GM19463 (cell line): ENCODE measurements at regions not wholly inside any gene's neighbourhood (a gene's known extent, or its start where the extent isn't known, plus 50 kb on each side); places are given as distances from the start of the nearest gene placed in this dataset.

Experiments
- ATAC-seq: cut with Tn5 transposase; IDR thresholded peaks from one replicate; pipeline ENCODE4 v1.9.1; 2021; ENCODE audit warnings: mild to moderate bottlenecking, moderate library complexity; ENCODE audit not compliant: unreplicated experiment

DNA sequence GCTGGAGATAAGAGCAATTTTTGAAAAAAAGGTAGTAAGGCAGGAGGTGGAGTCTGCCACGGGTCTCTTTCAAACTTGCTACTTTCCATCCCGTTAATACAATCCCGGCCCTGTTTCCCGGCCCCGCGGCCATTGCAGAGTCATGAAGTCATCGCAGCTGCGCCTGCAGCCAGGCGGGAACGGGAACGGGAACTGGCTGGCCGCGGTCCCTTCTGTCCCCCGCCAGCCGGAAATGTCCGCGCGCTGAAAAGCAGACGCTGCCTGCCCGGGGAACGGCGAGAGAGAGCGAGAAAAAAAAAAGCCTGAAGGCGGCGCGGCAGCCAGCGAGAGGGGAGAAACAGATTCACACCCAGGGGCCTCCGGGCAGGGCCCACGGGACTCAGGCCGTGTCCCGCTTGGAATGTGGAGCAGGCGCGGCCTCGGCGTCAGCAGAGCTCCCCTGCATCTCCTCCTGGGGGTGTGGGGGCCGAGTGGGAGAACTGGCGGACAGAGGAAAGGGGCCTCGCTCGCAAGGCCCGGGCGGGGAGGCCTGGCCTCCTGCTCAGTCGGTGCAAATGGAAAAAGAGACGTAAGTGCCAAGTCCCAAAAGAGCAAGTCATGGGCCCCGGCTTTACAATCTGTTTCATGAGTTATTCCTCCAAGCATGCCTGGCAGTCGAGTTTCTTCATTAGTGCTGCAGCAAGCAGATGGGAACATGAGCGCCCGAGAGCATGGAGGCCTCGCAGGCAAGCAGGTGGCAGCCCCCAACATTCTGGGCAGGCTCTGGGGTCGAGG lies 201.2 kb upstream of the GAS1 start:
- ATAC-seq, result no peak

DNA sequence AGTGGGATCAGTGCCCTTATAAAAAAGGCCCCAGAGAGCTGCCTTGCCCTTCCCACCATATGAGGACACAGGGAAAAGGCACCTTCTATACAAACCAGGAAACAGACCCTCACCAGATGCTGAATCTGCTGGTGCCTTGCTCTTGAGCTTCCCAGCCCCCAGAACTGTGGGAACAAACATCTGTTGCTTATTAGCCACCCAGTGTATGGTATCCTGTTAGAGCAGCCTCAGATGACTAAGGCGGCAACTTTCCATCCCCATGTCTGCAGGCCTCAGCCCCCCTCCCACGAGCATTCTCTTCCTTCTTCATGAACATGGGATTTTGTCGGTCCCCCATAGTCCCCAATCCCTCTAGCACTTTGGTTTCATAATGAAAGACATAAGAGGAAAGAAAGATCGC lies 202.5 kb upstream of the GAS1 start:
- ATAC-seq, result no peak

DNA sequence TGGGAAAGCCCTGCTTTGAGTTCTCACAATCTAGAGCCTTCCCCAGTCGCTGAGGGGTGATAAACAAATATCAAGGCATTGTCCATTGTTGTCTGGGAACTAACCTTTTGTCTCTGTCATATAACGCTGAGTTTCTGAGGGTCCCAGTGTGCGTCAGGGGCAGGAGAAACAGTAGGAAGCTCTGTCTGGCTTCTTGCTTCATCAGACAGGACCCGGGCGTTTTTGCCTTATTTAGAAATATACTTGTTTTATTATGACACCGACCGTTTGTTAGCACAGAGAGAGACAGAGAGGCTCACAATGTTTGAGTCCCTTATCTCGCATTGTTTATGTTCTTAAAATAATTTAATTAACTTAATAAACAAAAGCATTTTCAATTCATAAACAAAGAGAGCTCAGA lies 204.9 kb upstream of the GAS1 start:
- no peak for ATAC-seq

DNA sequence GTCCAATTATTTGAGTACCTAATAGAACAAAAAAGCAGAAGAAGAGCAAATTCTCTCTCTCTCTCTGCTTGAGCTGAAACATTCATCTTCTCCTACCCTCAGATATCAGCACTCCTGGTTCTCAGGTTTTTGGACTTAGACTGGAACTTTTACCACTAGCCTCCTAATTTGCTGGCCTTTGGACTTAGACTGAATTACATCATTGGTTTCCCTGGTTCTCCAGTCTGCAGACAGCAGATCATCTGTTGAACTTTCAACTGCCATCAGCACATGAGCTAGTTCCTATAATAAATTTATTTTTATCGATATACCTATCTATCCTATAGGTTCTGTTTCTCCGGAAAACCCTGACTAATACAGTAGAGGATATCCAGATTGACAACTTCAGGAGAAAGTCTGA lies 208.9 kb upstream of the GAS1 start:
- no peak for ATAC-seq

DNA sequence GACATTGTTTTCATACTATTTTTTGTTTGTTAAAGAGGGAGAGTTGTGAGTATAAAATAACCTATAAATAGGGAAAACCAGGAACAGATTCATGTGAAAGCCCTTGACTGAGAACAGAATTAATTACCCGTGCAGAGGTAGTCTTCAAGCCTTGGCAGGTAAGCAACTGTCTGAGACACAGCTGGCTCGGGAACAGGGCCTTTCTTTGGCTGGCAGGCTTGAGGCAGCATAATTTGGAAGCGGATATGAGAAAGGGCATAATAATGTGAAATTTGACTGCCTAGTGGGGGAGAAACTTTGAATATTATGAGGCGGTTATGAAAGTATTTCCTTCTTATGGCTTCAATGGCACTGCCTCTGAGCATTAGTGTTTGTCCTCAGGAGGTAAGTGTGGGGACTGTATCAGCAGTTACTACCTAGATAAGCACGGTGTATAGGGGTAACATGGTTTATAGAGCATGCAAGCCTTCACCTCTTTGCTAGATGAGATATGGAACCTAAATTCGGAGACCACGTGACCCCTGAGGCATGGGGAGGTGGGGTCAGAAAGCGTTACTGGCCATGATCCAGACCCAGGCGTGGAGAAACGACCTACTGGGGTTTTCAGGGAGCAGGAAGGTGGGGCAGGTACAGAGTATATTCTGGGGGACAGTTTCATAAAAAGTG lies 210.2 kb upstream of the GAS1 start:
- ATAC-seq, result no peak

DNA sequence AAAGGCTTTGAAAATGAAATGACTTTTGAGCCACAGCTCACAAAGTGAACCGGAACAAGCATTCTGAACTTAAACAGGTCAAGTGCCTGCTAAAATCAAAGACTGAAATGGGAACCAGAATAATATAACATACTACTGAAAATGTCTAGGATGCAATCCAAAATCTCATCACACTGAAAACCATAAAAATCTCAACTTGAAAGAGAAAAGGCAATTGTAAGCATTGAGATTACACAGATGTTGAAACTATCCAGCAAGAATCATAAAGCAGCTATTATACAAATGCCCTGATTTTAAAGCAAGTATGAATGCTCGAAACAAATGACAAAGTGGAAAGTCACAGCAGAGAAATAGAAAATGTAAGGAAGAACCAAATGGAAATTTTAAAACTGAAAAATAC lies 211.5 kb upstream of the GAS1 start:
- ATAC-seq, result no peak

DNA sequence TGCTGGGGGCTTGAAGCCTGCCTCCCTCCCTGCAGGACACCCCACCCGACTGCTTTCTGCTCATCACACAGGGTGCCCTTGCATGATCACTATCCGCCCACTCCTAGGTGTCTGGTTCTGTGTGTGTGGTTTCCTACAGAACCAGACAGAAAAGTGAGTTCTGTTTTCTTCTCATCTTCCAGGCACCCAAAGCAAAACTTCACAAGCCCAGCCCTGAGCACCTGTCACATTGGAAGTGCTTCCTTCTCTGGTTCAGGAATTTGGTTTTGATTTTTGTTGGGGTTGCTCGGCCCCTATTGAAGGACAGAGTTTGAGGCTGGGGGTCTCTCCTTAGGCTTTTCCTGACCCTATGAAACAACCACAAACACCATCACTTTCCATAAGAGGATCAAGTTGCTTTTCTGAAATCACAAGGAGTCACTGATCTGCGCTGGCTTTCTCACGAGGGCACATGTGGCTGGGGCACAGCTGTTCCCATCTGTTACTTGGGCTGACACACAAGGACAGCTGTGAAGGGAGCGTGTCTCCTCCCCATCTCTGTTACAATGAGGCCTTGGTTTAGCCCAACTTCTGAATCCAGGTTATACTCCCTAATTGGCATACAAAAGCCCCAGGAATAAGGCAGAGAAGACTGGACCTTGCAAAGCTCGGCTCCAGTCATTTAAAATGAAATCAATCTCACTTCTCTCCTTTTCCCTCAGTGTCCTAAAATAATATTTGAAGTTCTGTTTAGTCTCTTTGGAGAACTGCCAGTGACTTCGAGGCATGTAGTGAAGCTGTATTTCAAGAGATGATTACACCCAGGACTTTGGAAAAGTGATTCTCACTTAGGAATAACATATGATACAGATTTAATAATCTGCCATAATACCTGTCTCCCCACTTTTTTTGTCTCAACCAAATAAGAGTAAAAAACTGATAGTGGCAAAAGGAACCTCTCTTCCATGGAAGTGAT lies 213.1 kb upstream of the GAS1 start:
- ATAC-seq, result no peak

DNA sequence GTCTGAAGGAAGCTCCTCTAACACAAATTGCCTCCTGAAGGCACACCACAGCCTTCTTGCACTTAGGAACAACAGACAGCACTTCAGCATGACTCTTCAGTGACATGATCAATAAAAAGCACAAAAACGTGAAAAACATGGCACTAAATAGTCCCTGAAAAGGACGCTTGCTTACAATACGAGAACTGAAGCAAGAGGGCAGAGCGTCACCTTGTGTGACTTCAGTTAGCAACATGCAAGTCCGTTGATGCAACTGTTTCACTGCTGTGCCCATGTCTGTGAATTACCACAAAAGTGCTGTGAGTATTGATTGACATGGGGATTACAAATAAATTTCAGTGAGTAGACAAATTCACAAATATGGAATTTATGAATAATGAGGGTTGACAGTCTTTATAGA lies 219.9 kb upstream of the GAS1 start:
- no peak for ATAC-seq

DNA sequence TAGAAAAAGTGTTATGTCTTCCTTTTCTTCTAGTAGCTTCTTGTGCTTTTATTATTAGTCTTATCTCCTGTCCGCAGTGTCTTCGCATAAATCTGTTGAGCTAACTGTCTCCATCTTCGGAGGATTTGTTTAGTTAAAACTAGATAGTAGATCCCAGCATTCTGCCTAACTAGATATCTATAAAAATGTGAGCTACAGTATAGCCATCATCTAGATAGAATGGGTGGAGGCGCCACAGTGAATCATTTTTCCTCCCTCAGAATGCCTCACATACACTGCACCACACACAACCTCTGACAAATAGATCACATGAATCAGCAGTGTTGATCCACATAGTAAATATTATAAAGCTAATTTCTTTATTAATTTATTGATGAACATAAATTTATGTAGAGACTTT lies 220.3 kb upstream of the GAS1 start:
- no peak for ATAC-seq

DNA sequence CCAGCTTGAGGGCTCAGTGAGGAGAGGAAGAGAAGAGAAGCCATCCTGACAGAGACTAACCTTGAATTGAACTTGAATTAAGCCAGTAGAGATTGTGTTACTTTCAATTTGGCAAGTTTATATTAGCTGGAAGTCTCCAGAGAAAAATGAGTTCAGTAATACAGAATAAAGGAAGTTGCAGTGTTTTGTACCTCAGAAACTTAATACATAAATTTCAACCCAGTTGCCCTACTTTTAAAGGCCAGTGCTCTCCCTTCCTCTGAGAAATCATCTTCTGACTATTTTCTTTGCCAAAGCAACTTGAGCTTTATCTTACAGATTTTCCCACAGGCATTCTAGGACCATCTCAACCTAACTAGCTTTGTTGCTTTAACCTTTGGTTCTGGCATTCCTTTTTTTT lies 231.0 kb upstream of the GAS1 start:
- no peak for ATAC-seq

DNA sequence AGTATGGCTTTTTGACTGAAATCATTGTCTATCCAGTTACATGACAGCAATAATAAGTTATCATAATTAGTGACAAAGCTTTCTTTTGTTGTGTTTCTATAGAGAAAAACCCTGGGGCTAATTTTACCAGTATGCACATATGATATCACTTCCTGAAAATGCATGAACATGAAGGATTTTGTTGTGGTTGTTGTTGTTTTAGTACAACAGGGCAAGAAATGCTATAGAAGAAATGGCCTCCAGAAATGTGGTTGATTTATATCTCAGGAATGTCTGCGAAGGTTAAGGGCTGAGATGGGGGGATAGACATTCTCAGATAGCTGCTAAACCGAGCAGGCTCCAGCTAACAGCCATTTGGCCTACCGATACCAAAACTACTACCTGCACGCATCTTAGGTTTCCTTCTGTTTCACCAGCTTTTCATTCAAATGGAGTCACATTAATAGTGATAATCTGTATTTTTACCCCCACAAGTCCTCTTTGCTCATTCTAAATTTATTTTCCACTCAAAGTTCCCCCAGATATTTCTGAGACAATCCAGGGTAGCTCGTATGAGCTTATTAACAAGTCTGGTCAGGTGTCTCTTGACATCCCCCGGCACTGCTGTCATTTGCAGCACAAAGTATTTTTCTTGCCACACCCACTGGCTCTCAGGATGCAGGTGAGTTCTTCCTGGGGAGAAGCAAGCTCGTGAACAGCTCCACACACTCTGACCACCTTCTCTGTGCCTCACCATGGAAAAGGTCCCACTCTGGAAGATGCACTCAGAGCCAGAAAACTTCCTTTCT lies 232.4 kb upstream of the GAS1 start:
- ATAC-seq, result no peak

DNA sequence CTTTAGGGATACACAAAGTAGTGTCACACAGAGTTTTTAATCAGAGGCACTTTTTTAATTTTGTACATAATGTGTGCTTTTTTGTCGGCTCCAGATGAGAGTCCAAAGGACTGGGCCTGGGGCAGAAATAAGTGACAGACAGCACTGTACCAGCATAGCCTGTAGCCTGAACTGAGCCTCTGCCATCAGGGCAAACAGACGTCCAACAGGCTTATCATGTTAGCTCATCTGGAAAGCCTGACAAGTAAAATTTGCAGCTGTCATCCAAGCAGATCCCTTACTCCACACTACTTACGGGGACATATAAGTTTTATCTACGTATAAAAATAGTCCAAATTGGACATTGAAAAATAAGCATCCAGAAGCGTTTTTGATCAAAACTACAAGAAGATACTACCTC lies 233.1 kb upstream of the GAS1 start:
- no peak for ATAC-seq

DNA sequence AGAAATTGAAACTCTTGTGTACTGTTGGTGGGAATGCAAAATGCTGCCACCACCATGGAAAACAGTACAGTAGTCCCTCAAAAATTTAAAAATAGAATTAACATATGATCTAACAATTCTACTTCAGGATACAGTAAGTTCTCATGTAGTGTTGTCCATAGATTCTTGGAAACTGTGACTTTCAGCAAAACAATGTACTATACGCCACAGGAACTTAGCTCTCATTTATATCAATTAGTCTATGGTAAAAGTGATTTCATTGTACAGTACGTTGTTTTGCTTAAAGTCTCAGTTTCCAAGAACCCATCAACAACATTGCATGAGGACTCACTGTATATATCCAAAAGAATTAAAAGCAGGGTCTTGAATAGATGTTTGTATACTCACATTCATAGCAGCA lies 233.5 kb upstream of the GAS1 start:
- ATAC-seq, result no peak

DNA sequence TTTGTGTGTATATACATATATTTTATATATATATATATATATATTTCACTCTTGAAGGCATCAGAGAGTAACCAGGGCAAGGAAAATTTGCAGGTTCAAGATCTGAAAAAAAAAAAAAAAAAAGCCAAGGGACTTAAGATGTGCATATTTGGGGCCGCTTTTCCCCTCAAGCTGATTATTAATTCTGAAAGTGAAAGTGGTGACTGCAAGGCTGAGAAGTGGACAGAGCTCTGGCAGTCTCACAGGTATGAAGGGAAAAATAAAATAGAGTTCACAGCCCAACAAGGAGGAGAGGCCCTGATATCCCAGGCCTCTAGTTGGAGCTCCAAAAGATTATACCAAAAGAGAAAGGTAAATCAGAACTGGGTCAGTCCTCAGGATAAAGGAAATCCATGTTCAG lies 234.4 kb upstream of the GAS1 start:
- ATAC-seq, result no peak

DNA sequence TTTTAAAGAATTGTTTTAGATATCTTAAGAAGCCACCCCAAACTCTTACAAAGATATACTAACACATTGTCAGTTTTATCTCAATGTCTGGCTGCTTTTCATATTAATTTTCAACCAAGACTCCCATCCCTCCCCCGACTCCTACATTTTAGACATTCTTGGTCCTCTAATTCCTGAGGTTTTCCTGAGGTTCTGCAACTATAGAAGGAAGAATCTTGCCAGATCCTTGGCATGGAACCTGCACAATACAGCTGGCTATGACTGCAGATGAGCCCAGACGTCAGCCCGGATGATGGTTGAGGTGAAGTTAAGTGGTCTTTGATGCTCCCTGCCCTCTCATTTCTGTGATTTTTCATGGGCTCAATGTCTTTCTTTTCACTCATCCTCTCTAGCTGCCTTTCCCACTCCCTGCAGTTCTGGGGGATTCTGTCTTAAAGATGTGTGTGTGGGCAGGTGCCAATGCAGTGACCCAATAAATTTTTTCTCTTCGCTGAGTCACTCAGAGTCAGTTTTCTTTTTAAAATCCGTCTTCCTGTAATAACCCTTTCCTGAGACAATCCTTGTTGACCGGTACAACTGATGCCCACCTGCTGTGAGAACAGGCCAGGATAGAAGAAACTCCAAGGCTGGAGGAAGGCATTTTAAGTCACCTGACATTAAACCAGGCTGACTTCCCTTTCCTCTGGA lies 237.8 kb upstream of the GAS1 start:
- no peak for ATAC-seq

DNA sequence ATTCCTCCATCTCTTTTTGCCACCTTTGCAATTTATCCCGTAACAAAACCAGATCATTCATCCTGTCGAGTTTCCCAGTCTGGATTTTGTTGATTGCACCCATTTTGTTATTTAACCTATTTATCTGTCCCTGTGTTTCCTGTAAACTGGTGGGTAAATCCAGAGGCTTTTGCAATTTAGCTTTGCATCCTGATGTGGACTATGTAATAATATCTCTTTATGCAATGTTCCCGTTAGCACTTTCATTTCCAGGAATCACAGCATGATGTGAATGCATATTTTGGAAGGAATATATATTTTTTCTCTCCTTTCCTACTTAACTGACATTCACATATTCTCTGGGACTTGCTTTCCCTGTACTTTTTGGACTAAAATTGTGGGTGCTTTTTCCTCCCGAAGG lies 240.3 kb upstream of the GAS1 start:
- ATAC-seq, result no peak

DNA sequence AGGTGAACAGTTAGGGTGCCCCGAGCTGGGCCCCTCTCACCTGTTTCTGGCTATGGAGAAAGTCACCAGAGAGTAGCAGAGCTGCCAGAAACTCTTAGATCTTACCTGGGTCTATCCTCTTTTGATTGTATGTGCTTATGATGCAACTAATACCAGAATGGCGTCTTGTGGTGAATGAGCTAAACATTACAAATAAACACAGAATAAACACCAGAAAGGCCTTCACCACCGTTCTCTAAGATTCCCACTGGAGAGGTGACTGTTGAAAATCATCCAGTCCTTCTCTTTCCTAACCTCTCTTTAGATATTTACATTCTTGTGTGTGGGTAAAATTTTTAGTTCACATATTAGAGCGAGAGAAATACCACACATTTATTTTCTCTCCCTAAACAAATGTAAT lies 241.7 kb upstream of the GAS1 start:
- ATAC-seq, result no peak

DNA sequence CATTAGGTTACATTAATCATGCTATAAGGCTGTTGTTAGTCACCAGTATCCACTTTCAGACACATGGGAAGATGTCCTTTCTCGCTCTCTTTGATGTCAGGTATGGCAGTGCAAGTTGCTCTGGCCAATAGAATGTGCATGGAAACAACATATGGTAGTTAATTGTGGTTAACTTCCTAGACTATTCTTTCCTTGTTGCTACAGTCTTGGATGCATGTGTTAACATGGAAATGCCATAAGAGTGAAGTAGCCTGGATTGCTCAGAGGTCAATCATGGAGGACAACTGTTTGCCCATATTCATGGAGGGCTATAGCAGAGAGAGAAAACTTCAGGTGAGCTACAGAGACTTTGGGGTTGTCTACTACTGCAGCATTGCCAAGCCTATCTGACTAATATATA lies 245.8 kb upstream of the GAS1 start:
- no peak for ATAC-seq

DNA sequence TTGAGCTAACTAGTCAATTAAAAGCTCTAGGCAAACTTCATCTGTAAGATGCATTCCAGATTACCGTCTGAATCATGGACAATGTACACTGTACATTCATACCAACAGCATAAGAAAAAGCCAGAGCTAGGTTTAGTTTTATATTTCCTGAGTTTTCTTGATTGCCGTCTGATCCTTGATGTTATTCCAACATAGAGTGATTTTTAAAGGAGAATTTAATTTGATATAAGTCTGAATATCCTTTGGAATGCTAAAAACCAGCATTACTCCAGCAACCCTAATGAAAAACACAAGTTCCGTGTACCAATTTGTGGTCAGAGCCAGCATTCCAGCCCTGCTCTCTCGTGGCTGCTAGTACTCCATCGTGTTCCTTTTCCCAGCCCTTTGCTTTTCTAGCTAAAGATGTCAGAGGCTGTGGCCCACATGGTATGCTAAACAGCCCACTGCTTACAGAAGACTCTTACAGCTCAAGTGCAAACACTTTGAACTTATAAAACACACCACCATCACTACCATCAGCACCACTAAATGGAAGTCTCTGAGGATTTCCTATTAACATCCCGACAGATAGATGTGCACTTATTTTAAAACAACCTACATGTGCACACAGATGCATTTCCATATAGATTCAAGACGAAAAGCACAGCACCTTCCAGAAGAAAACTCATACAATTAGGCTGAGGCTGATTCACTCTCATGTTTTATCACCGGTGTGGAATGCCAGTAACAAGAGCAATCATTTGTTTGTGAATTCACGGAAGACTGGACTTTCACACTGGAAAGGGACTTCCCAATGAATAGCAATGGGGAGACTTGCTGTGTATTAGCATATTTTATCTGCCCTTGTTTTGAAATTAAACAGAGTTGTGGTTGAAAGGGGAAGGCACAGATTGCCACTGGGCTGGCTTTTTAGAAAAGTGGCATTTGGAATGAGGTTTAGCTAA lies 246.9 kb upstream of the GAS1 start:
- ATAC-seq, result no peak
